RPMI8226 (cell line): ENCODE measurements at regions not wholly inside any gene's neighbourhood (a gene's known extent, or its start where the extent isn't known, plus 50 kb on each side); places are given as distances from the start of the nearest gene placed in this dataset.
"Not testable (repeated sequence)": the region's sequence is repeated elsewhere in the genome, so short reads cannot be mapped to it uniquely, and the experiment has no call there.

Experiments used
- DNase-seq: peaks from one replicate; pipeline ENCODE4 v3.0.0-alpha.2; 2015

GRCh38 chr4:13678186-13678924 lies 50.8 kb upstream of the BOD1L1 start:
- no peak for DNase-seq

GRCh38 chr4:13681570-13681969 lies 54.0 kb upstream of the BOD1L1 start:
- no peak for DNase-seq

GRCh38 chr4:13694256-13694655 lies 66.7 kb upstream of the BOD1L1 start:
- no peak for DNase-seq

GRCh38 chr4:13698296-13698695 lies 70.8 kb upstream of the BOD1L1 start:
- no peak for DNase-seq

- DNase-seq, result no peak
These were observed 72.7 kb upstream of the BOD1L1 start for GRCh38 chr4:13700021-13700857.

- not testable (repeated sequence) for DNase-seq
These were observed 73.3 kb upstream of the BOD1L1 start for GRCh38 chr4:13700858-13701140.

- no peak for DNase-seq
These were observed 74.5 kb upstream of the BOD1L1 start for GRCh38 chr4:13701937-13702446.

- no peak for DNase-seq
These were observed 75.6 kb upstream of the BOD1L1 start for GRCh38 chr4:13703096-13703495.

GRCh38 chr4:13704035-13704434 lies 76.5 kb upstream of the BOD1L1 start:
- DNase-seq, result no peak

- no peak for DNase-seq
These were observed 77.2 kb upstream of the BOD1L1 start for GRCh38 chr4:13704761-13705160.

GRCh38 chr4:13705521-13706041 lies 78.1 kb upstream of the BOD1L1 start:
- peak; percentile 83 for DNase-seq

- peak; percentile 3 for DNase-seq
These were observed 78.6 kb upstream of the BOD1L1 start for GRCh38 chr4:13706120-13706519.

GRCh38 chr4:13706716-13707115 lies 79.2 kb upstream of the BOD1L1 start:
- DNase-seq, result no peak

GRCh38 chr4:13710246-13710885 lies 82.8 kb upstream of the BOD1L1 start:
- DNase-seq, result no peak

GRCh38 chr4:13711233-13711785 lies 83.8 kb upstream of the BOD1L1 start:
- peak; percentile 31 for DNase-seq

GRCh38 chr4:13721894-13722293 lies 94.4 kb upstream of the BOD1L1 start:
- no peak for DNase-seq

- no peak for DNase-seq
These were observed 95.1 kb upstream of the BOD1L1 start for GRCh38 chr4:13722649-13723048.

- DNase-seq, result no peak
These were observed 101.2 kb upstream of the BOD1L1 start for GRCh38 chr4:13728761-13729160.

- no peak for DNase-seq
These were observed 103.5 kb upstream of the BOD1L1 start for GRCh38 chr4:13731019-13731418.

GRCh38 chr4:13733817-13734216 lies 106.3 kb upstream of the BOD1L1 start:
- no peak for DNase-seq

- DNase-seq, result no peak
These were observed 123.1 kb upstream of the BOD1L1 start for GRCh38 chr4:13750594-13750993.

GRCh38 chr4:13761581-13761980 lies 134.1 kb upstream of the BOD1L1 start:
- DNase-seq, result not testable (repeated sequence)

GRCh38 chr4:13762130-13762529 lies 134.6 kb upstream of the BOD1L1 start:
- no peak for DNase-seq
